GM12864 (cell line): ENCODE measurements at regions not wholly inside any gene's neighbourhood (a gene's known extent, or its start where the extent isn't known, plus 50 kb on each side); places are given as distances from the start of the nearest gene placed in this dataset.

Source experiments
- DNase-seq: peaks from one replicate; pipeline ENCODE4 v3.0.0-alpha.2; 2011; ENCODE audit warnings: low read depth
- H3K4me3 ChIP-seq: 2 replicates; pipeline ENCODE4 v1.5.1; 2011; ENCODE audit warnings: mild to moderate bottlenecking, low read depth, low read length, control low read depth
- TF ChIP-seq, protein P1 (sequence below): IDR thresholded peaks from 2 replicates; pipeline ENCODE4 v1.5.1; 2011; ENCODE audit warnings: low read depth, mild to moderate bottlenecking, moderate library complexity, low read length, control low read depth, inconsistent platforms; ENCODE audit errors: missing control alignments

DNA sequence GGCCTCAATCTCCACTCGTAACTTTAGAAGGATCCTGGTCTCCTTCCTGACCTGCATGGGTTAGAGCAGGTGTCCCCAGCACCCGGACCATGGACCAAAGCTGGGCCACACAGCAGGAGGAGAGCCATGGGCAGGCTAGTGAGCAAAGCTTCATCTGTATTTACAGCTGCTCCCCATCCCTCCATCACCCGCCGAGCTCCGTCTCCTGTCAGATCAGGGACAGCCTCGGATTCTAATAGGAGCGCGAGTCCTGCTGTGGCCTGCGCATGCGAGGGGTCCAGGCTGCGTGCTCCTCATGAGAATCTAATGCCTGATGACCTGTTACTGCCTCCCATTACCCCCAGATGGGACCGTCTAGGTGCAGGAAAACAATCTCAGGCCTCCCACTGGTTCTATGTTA is 297.7 kb upstream of the SALL3 start:
- no peak overlapping the region for H3K4me3 ChIP-seq
- TF ChIP-seq, protein P1, sequence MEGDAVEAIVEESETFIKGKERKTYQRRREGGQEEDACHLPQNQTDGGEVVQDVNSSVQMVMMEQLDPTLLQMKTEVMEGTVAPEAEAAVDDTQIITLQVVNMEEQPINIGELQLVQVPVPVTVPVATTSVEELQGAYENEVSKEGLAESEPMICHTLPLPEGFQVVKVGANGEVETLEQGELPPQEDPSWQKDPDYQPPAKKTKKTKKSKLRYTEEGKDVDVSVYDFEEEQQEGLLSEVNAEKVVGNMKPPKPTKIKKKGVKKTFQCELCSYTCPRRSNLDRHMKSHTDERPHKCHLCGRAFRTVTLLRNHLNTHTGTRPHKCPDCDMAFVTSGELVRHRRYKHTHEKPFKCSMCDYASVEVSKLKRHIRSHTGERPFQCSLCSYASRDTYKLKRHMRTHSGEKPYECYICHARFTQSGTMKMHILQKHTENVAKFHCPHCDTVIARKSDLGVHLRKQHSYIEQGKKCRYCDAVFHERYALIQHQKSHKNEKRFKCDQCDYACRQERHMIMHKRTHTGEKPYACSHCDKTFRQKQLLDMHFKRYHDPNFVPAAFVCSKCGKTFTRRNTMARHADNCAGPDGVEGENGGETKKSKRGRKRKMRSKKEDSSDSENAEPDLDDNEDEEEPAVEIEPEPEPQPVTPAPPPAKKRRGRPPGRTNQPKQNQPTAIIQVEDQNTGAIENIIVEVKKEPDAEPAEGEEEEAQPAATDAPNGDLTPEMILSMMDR = no peak
- no peak for DNase-seq

DNA sequence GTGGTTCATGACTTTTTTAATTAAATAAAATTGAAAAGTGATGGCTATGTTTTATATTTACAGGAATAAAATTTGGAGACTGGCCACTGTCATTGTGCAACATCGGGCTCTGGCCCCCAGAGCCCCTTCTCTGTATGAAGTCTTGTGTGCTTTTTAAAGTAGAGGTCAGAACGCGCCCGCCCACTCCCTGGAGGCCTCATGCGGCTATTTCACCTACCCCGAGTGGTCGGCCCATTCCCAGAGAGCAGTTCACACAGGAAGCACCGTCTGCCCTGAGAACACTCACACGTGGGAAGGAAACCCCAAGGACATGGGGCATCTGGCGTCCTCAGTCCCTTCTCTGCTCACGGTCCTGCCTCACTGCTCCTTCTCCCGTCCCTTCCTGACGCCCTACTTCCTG is 296.9 kb upstream of the SALL3 start:
- TF ChIP-seq, protein P1 = no peak
- no peak overlapping the region for H3K4me3 ChIP-seq
- DNase-seq = no peak

DNA sequence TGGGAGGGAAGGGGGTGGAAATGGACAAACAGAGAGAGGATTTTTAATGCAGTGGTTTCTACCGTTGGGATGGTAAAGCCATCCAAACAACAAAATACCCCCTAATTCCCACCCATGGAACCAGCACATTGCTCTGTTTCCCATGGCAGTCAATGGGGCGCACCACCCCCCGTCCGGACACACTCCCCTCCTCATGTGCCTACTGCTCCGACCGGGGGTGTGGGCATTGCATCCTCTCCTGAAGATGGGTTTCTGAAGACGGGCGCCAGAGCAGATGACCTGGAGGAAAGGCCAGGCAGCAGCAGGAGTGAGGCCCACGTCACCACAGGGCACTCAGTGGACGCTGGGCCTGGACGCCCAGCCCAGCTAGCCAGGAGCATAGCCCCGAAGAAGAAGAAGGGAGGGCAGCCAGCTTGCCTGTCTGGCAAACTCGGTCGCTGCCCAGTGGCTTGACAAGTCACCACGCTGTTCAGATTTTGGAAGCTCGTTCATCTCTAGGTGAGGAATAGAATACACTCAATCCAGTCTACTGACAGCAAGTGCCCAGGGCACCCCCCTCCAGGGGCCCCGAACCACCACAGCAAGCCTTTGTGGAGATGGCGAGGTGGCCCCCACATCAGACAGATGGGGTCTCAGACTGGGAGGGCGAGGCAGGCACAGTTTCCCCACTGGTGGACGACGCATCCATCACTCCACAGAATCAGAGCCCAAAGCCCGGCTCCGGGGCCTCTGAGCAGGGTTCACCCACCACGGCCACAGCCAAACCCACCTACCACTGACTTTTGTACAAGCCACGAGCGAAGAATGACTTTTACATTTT is 296.2 kb upstream of the SALL3 start:
- H3K4me3 ChIP-seq = no peak overlapping the region
- DNase-seq = no peak
- TF ChIP-seq, protein P1 = no peak

DNA sequence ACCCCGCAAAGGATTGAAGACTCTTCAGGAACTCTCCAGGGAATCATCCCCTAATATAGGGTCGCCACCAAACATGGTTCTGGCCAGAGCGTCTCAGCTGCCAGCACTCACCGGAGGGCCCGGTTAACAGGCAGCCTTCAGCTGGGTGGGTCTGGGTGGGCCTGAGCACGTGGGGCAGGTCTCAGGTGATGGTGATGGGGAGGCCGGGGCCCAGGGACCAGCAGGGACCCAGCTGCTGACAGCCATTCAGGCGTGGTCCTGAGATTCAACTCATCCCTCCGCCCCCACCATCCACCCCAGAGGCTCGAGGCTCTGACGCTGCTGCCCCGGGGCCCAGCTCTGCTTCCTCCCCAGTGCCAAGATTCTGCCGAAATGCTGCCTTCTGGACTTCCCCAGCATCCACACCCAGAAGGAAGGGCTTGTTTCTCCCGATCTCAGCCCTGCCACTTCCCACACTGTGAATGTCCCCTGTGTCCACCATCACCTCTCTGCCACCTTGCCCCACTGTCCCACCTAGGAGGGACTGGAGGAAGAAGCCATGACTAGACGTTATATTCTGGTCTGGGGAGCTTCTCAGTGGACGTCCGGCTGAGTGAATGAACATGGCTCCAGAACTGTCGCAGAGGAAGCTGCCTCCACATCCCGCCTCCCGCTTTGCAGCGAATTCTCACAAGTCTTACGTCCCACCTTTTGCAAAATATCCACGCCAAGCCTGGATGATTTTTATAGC is 294.2 kb upstream of the SALL3 start:
- DNase-seq = no peak
- H3K4me3 ChIP-seq = no peak overlapping the region
- TF ChIP-seq, protein P1 = no peak

DNA sequence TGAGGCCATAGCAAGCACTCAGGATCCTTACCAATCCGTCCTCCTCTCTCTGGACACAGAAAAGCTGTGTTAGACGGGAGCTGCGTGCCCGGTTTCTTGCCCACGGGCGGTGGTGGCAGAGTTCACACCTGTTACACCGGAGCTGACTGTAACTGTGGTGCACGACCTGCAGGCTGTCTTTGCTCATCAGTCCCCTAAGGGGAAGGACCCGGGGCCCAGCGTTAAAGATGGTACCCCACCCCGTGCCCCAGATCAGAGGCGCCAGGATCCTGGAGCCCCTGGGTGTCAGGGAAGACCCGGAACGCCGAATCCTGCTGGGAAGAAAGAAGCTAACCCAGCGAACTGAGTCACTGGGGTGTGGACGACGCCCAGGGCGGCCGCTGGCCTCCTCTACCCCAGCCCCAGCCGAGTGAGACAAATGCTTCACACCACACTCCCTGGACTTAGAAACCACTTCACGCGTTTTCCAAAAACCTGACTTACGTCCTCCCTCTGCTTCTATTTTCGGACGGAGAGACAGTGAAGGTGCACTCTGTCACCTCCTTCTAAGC is 293.6 kb upstream of the SALL3 start:
- no peak for DNase-seq

DNA sequence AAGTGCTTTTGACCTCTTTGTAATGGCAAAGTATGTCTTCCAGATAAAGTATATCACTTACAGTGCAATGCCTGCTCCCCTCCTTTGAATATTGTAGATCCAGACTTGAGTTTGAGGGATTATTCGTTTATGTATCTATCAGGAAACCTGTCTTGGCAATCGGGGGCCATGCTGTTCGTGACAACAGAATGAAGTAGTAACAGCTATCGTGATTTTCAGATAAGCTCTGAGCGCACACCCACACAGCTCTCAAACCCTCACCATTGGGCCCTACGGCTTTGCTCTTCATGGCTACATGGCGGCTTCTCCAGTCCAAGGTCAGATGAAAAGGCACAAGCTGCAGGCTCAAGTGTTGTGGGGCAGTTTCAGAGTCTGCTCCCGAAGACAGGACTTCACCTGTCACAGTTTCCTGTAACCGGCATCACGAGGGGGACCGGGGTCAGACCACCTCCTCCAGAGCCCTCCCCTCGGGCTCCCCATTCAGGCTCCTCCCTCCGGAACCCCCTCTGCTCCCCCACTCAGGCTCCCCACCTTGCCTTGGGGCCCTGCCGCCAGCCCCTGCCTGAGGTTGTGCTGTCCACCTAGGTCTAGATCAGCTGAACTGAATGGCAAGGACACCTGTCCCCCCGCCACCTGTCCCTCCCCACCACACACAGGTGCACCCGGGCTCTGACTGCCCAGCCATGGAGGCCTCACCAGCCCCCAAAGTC is 292.5 kb upstream of the SALL3 start:
- DNase-seq = no peak
- no peak overlapping the region for H3K4me3 ChIP-seq
- TF ChIP-seq, protein P1 = no peak

More for the DNA sequence above, 293.6 kb upstream of the SALL3 start:
- no peak overlapping the region for H3K4me3 ChIP-seq
- TF ChIP-seq, protein P1 = no peak
